ENCODE measurements at regions not wholly inside any gene's neighbourhood (a gene's known extent, or its start where the extent isn't known, plus 50 kb on each side); places are given as distances from the start of the nearest gene placed in this dataset.

DNA sequence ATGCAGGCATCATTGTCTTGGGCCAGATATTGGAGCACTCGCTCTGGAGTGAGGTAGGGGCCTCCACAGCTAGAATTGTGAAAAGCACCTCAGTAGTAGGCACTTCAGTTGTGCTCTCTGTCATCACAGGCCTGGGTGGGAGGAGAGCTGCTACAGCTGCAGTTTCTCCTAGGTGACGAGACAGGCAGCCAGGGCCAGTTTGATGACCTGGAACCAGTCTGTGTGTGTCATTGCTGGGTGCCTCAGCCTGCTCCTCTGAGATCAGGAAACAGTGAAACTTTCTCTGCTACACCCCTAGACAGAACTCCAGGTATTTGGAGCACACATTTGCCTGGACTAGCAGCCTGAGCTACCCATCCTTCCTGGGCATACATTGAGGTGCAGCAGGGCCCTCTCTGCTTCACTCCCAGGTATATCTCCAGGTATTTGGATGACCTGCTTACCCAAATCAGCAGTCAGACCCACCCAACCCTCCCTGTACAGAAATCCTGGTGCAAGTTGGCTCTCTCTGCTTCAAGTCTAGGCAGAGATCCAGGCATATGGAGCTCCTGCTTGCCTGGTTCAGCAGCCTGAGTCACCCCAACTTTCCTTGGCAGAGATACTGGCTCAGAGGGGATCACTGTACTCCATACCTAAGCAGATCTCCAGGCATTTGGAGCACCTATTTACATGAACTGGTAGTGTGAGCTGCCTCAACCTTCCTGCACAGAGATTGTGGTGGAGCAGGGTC, 54.3 kb upstream of the SGO1 start:
- H2AFZ ChIP-seq (ENCODE audit: control insufficient read depth, low read depth, low read length), result no peak overlapping the region
- no peak overlapping the region for H3K9ac ChIP-seq (ENCODE audit: control insufficient read depth, insufficient read depth, low read length)
- no peaks in the 10 kb centered on the region for H3K79me2 ChIP-seq (ENCODE audit: control insufficient read depth, insufficient read depth, low read length)
- SMC1A ChIA-PET (ENCODE audit: uncharacterized antibody, unreplicated experiment), result no interaction called here
- CTCF ChIA-PET, result interaction anchor here (0.6 to 1.8 kb wide), 3 partner anchors 10 to 932 kb away, joined by 3 to 7 read pairs (median 3); no protein-coding TSS in a partner anchor
- no TSS peak for BruUV-seq (replicated peaks)
- H3K4me3 ChIP-seq, result no peak overlapping the region
- POLR2A ChIA-PET, result no interaction called here
- RAD21 ChIA-PET (ENCODE audit: unreplicated experiment), result no interaction called here
- DNase-seq (ENCODE audit: low read depth, low spot score) (no peak), FAIRE-seq (no peak), ATAC-seq (no peak; the same call in 2 of the 3 replicates)
- in situ Hi-C loops (cut with MboI) (no loop called here), intact Hi-C loops (cut with micrococcal nuclease; ENCODE audit: unreplicated experiment) (no loop called here)
- H3K27ac ChIP-seq (ENCODE audit: control insufficient read depth, insufficient read depth), result no peak overlapping the region
- H3K36me3 ChIP-seq (ENCODE audit: control insufficient read depth in 2 of 2, insufficient read depth in 2 of 2, low read length in 1 of 2), result no peaks in the 10 kb centered on the region
- 78% methylated on average over 2 of the region's 2 CpGs for WGBS (ENCODE audit: insufficient coverage, insufficient replicate concordance, low lambda C conversion rate, missing lambda C conversion rate)
- H3K9me3 ChIP-seq (replicated peaks; ENCODE audit: control insufficient read depth, insufficient read depth, low read length), result no peaks in the 10 kb centered on the region; the same call in 1 of the 3 replicates
- H4K20me1 ChIP-seq (ENCODE audit: control insufficient read depth, insufficient read depth), result no peaks in the 10 kb centered on the region
- no peaks in the 10 kb centered on the region for H3K27me3 ChIP-seq (replicated peaks in 1 of 2; ENCODE audit: control insufficient read depth in 2 of 2, insufficient read depth in 2 of 2, low read length in 1 of 2)
- no peaks in the 10 kb centered on the region for H3K4me1 ChIP-seq (ENCODE audit: control insufficient read depth, insufficient read depth, low read length)
- no peak overlapping the region for H3K4me2 ChIP-seq (ENCODE audit: control insufficient read depth, insufficient read depth)
- no peak for TF ChIP-seq TBL1XR1 (IDR thresholded peaks at IDR 0.05; ENCODE audit: low read depth, low read length)
- no peak for TF ChIP-seq KDM1A (IDR thresholded peaks at IDR 0.05; ENCODE audit: borderline replicate concordance)
- TF ChIP-seq JUND (IDR thresholded peaks at IDR 0.05; ENCODE audit: low read depth, low read length), result no peak
- TF ChIP-seq, protein P1, sequence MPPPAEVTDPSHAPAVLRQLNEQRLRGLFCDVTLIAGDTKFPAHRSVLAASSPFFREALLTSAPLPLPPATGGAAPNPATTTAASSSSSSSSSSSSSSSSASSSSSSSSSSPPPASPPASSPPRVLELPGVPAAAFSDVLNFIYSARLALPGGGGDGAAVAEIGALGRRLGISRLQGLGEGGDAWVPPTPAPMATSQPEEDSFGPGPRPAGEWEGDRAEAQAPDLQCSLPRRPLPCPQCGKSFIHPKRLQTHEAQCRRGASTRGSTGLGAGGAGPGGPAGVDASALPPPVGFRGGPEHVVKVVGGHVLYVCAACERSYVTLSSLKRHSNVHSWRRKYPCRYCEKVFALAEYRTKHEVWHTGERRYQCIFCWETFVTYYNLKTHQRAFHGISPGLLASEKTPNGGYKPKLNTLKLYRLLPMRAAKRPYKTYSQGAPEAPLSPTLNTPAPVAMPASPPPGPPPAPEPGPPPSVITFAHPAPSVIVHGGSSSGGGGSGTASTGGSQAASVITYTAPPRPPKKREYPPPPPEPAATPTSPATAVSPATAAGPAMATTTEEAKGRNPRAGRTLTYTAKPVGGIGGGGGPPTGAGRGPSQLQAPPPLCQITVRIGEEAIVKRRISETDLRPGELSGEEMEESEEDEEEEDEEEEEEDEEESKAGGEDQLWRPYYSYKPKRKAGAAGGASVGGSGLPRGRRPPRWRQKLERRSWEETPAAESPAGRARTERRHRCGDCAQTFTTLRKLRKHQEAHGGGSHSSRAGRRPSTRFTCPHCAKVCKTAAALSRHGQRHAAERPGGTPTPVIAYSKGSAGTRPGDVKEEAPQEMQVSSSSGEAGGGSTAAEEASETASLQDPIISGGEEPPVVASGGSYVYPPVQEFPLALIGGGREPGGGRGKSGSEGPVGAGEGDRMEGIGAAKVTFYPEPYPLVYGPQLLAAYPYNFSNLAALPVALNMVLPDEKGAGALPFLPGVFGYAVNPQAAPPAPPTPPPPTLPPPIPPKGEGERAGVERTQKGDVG (CRISPR knock-in tag; IDR thresholded peaks at IDR 0.05), result no peak
- TF ChIP-seq ATF7 (IDR thresholded peaks at IDR 0.05; ENCODE audit: low read depth), result no peak
- TF ChIP-seq, protein P2, sequence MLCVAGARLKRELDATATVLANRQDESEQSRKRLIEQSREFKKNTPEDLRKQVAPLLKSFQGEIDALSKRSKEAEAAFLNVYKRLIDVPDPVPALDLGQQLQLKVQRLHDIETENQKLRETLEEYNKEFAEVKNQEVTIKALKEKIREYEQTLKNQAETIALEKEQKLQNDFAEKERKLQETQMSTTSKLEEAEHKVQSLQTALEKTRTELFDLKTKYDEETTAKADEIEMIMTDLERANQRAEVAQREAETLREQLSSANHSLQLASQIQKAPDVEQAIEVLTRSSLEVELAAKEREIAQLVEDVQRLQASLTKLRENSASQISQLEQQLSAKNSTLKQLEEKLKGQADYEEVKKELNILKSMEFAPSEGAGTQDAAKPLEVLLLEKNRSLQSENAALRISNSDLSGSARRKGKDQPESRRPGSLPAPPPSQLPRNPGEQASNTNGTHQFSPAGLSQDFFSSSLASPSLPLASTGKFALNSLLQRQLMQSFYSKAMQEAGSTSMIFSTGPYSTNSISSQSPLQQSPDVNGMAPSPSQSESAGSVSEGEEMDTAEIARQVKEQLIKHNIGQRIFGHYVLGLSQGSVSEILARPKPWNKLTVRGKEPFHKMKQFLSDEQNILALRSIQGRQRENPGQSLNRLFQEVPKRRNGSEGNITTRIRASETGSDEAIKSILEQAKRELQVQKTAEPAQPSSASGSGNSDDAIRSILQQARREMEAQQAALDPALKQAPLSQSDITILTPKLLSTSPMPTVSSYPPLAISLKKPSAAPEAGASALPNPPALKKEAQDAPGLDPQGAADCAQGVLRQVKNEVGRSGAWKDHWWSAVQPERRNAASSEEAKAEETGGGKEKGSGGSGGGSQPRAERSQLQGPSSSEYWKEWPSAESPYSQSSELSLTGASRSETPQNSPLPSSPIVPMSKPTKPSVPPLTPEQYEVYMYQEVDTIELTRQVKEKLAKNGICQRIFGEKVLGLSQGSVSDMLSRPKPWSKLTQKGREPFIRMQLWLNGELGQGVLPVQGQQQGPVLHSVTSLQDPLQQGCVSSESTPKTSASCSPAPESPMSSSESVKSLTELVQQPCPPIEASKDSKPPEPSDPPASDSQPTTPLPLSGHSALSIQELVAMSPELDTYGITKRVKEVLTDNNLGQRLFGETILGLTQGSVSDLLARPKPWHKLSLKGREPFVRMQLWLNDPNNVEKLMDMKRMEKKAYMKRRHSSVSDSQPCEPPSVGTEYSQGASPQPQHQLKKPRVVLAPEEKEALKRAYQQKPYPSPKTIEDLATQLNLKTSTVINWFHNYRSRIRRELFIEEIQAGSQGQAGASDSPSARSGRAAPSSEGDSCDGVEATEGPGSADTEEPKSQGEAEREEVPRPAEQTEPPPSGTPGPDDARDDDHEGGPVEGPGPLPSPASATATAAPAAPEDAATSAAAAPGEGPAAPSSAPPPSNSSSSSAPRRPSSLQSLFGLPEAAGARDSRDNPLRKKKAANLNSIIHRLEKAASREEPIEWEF (IDR thresholded peaks at IDR 0.05; ENCODE audit: insufficient replicate concordance, low read depth, low read length), result no peak
- TF ChIP-seq SREBF1 (IDR thresholded peaks at IDR 0.05; ENCODE audit: low read length), result no peak
- TF ChIP-seq EP300 (IDR thresholded peaks at IDR 0.05; ENCODE audit: borderline replicate concordance in 1 of 2, control insufficient read depth in 1 of 2, low read depth in 2 of 2, low read length in 2 of 2), result no peak
- TF ChIP-seq, protein P3, sequence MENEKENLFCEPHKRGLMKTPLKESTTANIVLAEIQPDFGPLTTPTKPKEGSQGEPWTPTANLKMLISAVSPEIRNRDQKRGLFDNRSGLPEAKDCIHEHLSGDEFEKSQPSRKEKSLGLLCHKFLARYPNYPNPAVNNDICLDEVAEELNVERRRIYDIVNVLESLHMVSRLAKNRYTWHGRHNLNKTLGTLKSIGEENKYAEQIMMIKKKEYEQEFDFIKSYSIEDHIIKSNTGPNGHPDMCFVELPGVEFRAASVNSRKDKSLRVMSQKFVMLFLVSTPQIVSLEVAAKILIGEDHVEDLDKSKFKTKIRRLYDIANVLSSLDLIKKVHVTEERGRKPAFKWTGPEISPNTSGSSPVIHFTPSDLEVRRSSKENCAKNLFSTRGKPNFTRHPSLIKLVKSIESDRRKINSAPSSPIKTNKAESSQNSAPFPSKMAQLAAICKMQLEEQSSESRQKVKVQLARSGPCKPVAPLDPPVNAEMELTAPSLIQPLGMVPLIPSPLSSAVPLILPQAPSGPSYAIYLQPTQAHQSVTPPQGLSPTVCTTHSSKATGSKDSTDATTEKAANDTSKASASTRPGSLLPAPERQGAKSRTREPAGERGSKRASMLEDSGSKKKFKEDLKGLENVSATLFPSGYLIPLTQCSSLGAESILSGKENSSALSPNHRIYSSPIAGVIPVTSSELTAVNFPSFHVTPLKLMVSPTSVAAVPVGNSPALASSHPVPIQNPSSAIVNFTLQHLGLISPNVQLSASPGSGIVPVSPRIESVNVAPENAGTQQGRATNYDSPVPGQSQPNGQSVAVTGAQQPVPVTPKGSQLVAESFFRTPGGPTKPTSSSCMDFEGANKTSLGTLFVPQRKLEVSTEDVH (IDR thresholded peaks at IDR 0.05; ENCODE audit: low read depth, partially characterized antibody), result no peak
- TF ChIP-seq, protein P4, sequence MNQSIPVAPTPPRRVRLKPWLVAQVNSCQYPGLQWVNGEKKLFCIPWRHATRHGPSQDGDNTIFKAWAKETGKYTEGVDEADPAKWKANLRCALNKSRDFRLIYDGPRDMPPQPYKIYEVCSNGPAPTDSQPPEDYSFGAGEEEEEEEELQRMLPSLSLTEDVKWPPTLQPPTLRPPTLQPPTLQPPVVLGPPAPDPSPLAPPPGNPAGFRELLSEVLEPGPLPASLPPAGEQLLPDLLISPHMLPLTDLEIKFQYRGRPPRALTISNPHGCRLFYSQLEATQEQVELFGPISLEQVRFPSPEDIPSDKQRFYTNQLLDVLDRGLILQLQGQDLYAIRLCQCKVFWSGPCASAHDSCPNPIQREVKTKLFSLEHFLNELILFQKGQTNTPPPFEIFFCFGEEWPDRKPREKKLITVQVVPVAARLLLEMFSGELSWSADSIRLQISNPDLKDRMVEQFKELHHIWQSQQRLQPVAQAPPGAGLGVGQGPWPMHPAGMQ (IDR thresholded peaks at IDR 0.05; ENCODE audit: borderline replicate concordance), result no peak
